Stimulated activated CD4-positive, alpha-beta T cell treated with anti-CD3 and anti-CD28 coated beads, Interleukin-4, amount 100 ng/mL, for 4 hours (primary cell): ENCODE measurements at regions not wholly inside any gene's neighbourhood (a gene's known extent, or its start where the extent isn't known, plus 50 kb on each side); places are given as distances from the start of the nearest gene placed in this dataset.

Source experiments
- DNase-seq, 2 experiments: peaks; one replicate each; pipeline ENCODE4 v3.0.0-alpha.2; 2020

GRCh38 chr1:93815366-93816110 lies 63.5 kb downstream of the DNTTIP2 start:
- no peak for DNase-seq

GRCh38 chr1:93814795-93815340 lies 64.1 kb downstream of the DNTTIP2 start:
- DNase-seq, result no peak

GRCh38 chr1:93814059-93814794 lies 64.8 kb downstream of the DNTTIP2 start:
- peak; percentile 11 to 27 for DNase-seq

- DNase-seq, result no peak
These were observed 65.9 kb downstream of the DNTTIP2 start for GRCh38 chr1:93813076-93813475.

- no peak for DNase-seq
These were observed 67.5 kb downstream of the DNTTIP2 start for GRCh38 chr1:93811326-93812065.

GRCh38 chr1:93810316-93810715 lies 68.7 kb downstream of the DNTTIP2 start:
- no peak for DNase-seq

GRCh38 chr1:93808871-93809270 lies 70.1 kb downstream of the DNTTIP2 start:
- DNase-seq, result no peak

- no peak for DNase-seq
These were observed 71.6 kb downstream of the DNTTIP2 start for GRCh38 chr1:93807311-93807930.

GRCh38 chr1:93805027-93805610 lies 73.9 kb downstream of the DNTTIP2 start:
- DNase-seq, result no peak

- no peak for DNase-seq
These were observed 74.6 kb downstream of the DNTTIP2 start for GRCh38 chr1:93804412-93804811.

- DNase-seq, result no peak
These were observed 77.5 kb downstream of the DNTTIP2 start for GRCh38 chr1:93801471-93801870.

- no peak for DNase-seq
These were observed 78.2 kb downstream of the DNTTIP2 start for GRCh38 chr1:93800856-93801255.

- no peak for DNase-seq
These were observed 80.7 kb downstream of the DNTTIP2 start for GRCh38 chr1:93798291-93798690.

GRCh38 chr1:93784538-93784937 lies 94.5 kb downstream of the DNTTIP2 start:
- DNase-seq, result no peak

- DNase-seq, result no peak
These were observed 95.1 kb downstream of the DNTTIP2 start for GRCh38 chr1:93783876-93784275.

- DNase-seq, result no peak
These were observed 98.0 kb upstream of the BCAR3 start for GRCh38 chr1:93779540-93780165.

GRCh38 chr1:93778457-93778856 lies 96.8 kb upstream of the BCAR3 start:
- DNase-seq, result no peak

- DNase-seq, result no peak
These were observed 95.6 kb upstream of the BCAR3 start for GRCh38 chr1:93777255-93777654.

GRCh38 chr1:93776728-93777127 lies 95.1 kb upstream of the BCAR3 start:
- no peak for DNase-seq

- no peak for DNase-seq
These were observed 93.6 kb upstream of the BCAR3 start for GRCh38 chr1:93775224-93775623.

- no peak for DNase-seq
These were observed 93.1 kb upstream of the BCAR3 start for GRCh38 chr1:93774707-93775106.
